GM12878 (cell line): ENCODE measurements at regions not wholly inside any gene's neighbourhood (a gene's known extent, or its start where the extent isn't known, plus 50 kb on each side); places are given as distances from the start of the nearest gene placed in this dataset.

Source experiments
- ATAC-seq: fragments of 200-7000 bp; cut with Tn5 transposase; 3 replicates; pipeline ENCODE4 v1.9.1; 2020; ENCODE audit warnings: mild to moderate bottlenecking, moderate library complexity
- BruUV-seq: library from RNA; stranded (reverse); fragments of 400-500 nt; replicated peaks from 2 replicates; lab custom pipeline; 2021; lab: Mats Ljungman, UMichigan
- CTCF ChIA-PET: fragments of 300-600 bp; sonication (Branson Sonifier 250); formaldehyde crosslinking; extraction: SDS; loops from one replicate; lab custom pipeline; 2021; ENCODE audit warnings: inconsistent platforms; lab: Yijun Ruan, JAX
- POLR2A ChIA-PET: fragments of 350-600 bp; formaldehyde crosslinking; extraction: SDS; loops from one replicate; lab custom pipeline; 2021; ENCODE audit warnings: inconsistent platforms; lab: Charles Lee
- RAD21 ChIA-PET: fragments of 300-600 bp; sonication (Branson Sonifier 250); formaldehyde crosslinking; loops from one replicate; lab custom pipeline; 2023; ENCODE audit warnings: antibody characterized with exemption; ENCODE audit not compliant: unreplicated experiment; lab: Charles Lee
- SMC1A ChIA-PET: fragments of 300-600 bp; sonication (Branson Sonifier 250); formaldehyde crosslinking; loops from one replicate; lab custom pipeline; 2023; ENCODE audit not compliant: unreplicated experiment, uncharacterized antibody; lab: Charles Lee
- DNase-seq: peaks from one replicate; pipeline ENCODE4 v3.0.0-alpha.2; 2011; ENCODE audit warnings: low read depth, low spot score
- FAIRE-seq: peaks from 3 replicates; lab custom pipeline; 2011; peaks lifted over from hg19 to GRCh38; lab: Jason Lieb, UNC
- H2AFZ ChIP-seq: 2 replicates; pipeline ENCODE4 v1.6.0; 2011; ENCODE audit warnings: low read depth, low read length, control low read depth; ENCODE audit not compliant: control insufficient read depth
- H3K27ac ChIP-seq: 2 replicates; pipeline ENCODE4 v1.5.1; 2011; ENCODE audit warnings: control low read depth; ENCODE audit not compliant: control insufficient read depth, insufficient read depth
- H3K27me3 ChIP-seq, 2 experiments: replicated peaks in 1 of 2; 2 replicates each; pipeline versions ENCODE4 v1.6.0 to v1.6.1; 2011; ENCODE audit warnings: low read length in 1 of 2; ENCODE audit not compliant: control insufficient read depth in 2 of 2, insufficient read depth in 2 of 2
- H3K36me3 ChIP-seq, 2 experiments: 2 replicates each; pipeline ENCODE4 v1.5.1; 2011; ENCODE audit warnings: low read length in 1 of 2; ENCODE audit not compliant: control insufficient read depth in 2 of 2, insufficient read depth in 2 of 2
- H3K4me1 ChIP-seq: 2 replicates; pipeline ENCODE4 v1.6.1; 2011; ENCODE audit warnings: mild to moderate bottlenecking, low read length, moderate library complexity, mixed read lengths; ENCODE audit not compliant: control insufficient read depth, insufficient read depth
- H3K4me2 ChIP-seq: 2 replicates; pipeline ENCODE4 v1.6.0; 2011; ENCODE audit warnings: control low read depth; ENCODE audit not compliant: control insufficient read depth, insufficient read depth
- H3K4me3 ChIP-seq: fragments of 200-600 bp; sonication (generic); 2 replicates; pipeline ENCODE4 v1.5.1; 2016
- H3K79me2 ChIP-seq: 2 replicates; pipeline ENCODE4 v1.6.0; 2011; ENCODE audit warnings: low read length; ENCODE audit not compliant: control insufficient read depth, insufficient read depth
- H3K9ac ChIP-seq: 2 replicates; pipeline ENCODE4 v1.8.0; 2011; ENCODE audit warnings: low read length, control low read depth, mixed read lengths; ENCODE audit not compliant: control insufficient read depth, insufficient read depth
- H3K9me3 ChIP-seq: replicated peaks from 3 replicates; pipeline ENCODE4 v1.5.1; 2011; ENCODE audit warnings: mild to moderate bottlenecking, low read length; ENCODE audit not compliant: control insufficient read depth, insufficient read depth
- H4K20me1 ChIP-seq: 2 replicates; pipeline ENCODE4 v1.6.0; 2011; ENCODE audit not compliant: control insufficient read depth, insufficient read depth
- BACH1 ChIP-seq: fragments of 450-650 bp; IDR thresholded peaks from 2 replicates; pipeline ENCODE4 v1.6.1; 2017; ENCODE audit warnings: mild to moderate bottlenecking, borderline replicate concordance
- BCL11A ChIP-seq: IDR thresholded peaks from 2 replicates; pipeline ENCODE4 v1.6.1; 2011; ENCODE audit warnings: low read depth, low read length
- BHLHE40 ChIP-seq, 2 experiments: fragments of 450-650 bp in 1 of 2; IDR thresholded peaks; 2 replicates each; pipeline ENCODE4 v1.6.1; 2011 to 2017; ENCODE audit warnings: low read depth in 2 of 2, borderline replicate concordance in 1 of 2, improper control_type of control experiment in 1 of 2, low read length in 1 of 2, mild to moderate bottlenecking in 1 of 2
- BMI1 ChIP-seq: fragments of 450-650 bp; IDR thresholded peaks from 2 replicates; pipeline ENCODE4 v1.6.1; 2016; ENCODE audit warnings: mild to moderate bottlenecking, moderate library complexity, borderline replicate concordance
- CHD1 ChIP-seq: IDR thresholded peaks from 2 replicates; pipeline ENCODE4 v1.6.1; 2012; ENCODE audit warnings: low read depth, low read length, improper control_type of control experiment
- ELK1 ChIP-seq: IDR thresholded peaks from 2 replicates; pipeline ENCODE4 v1.6.1; 2012; ENCODE audit warnings: low read depth, low read length, improper control_type of control experiment
- IKZF2 ChIP-seq, 2 experiments: fragments of 450-650 bp; IDR thresholded peaks; 2 replicates each; pipeline ENCODE4 v1.6.1; 2017; ENCODE audit warnings: mild to moderate bottlenecking in 2 of 2, moderate library complexity in 2 of 2
- JUND ChIP-seq: IDR thresholded peaks from 2 replicates; pipeline ENCODE4 v1.6.1; 2012; ENCODE audit warnings: low read depth, mild to moderate bottlenecking, low read length, improper control_type of control experiment, moderate library complexity
- PAX5 ChIP-seq: IDR thresholded peaks from 2 replicates; pipeline ENCODE4 v1.6.1; 2011; ENCODE audit warnings: low read depth, low read length, borderline replicate concordance
- POLR2A ChIP-seq: IDR thresholded peaks from 2 replicates; pipeline ENCODE4 v1.6.1; 2011; ENCODE audit warnings: low read depth, mild to moderate bottlenecking, low read length
- RAD21 ChIP-seq: IDR thresholded peaks from 2 replicates; pipeline ENCODE4 v1.6.1; 2011; ENCODE audit warnings: mild to moderate bottlenecking, low read depth, low read length, moderate library complexity; ENCODE audit not compliant: insufficient read depth
- RBBP5 ChIP-seq: fragments of 200-600 bp; sonication (generic); conservative IDR thresholded peaks from 2 replicates; pipeline ENCODE4 v1.6.1; 2016
- SIN3A ChIP-seq: IDR thresholded peaks from 2 replicates; pipeline ENCODE4 v1.6.1; 2012; ENCODE audit warnings: low read depth, low read length, improper control_type of control experiment
- SP1 ChIP-seq: IDR thresholded peaks from one replicate; pipeline ENCODE4 v1.6.1; 2011; ENCODE audit warnings: low read depth, low read length
- SREBF2 ChIP-seq: IDR thresholded peaks from 2 replicates; pipeline ENCODE4 v1.6.1; 2012; ENCODE audit warnings: mild to moderate bottlenecking, low read length
- SRF ChIP-seq, 2 experiments: IDR thresholded peaks; 2 replicates each; pipeline ENCODE4 v1.6.1; 2011; ENCODE audit warnings: low read depth in 2 of 2, low read length in 2 of 2, mild to moderate bottlenecking in 1 of 2, moderate library complexity in 1 of 2
- STAT1 ChIP-seq: fragments of 450-650 bp; conservative IDR thresholded peaks from 2 replicates; pipeline ENCODE4 v1.6.1; 2014; ENCODE audit warnings: antibody characterized with exemption, mild to moderate bottlenecking
- TCF12 ChIP-seq: IDR thresholded peaks from 2 replicates; pipeline ENCODE4 v1.6.1; 2011; ENCODE audit warnings: low read depth, mild to moderate bottlenecking, low read length
- ZBTB33 ChIP-seq: fragments of 450-650 bp; IDR thresholded peaks from 2 replicates; pipeline ENCODE4 v1.6.1; 2017; ENCODE audit warnings: mild to moderate bottlenecking
- ZNF592 ChIP-seq: fragments of 450-650 bp; IDR thresholded peaks from 2 replicates; pipeline ENCODE4 v1.6.1; 2017; ENCODE audit warnings: mild to moderate bottlenecking, moderate library complexity
- ZSCAN29 ChIP-seq: fragments of 450-650 bp; IDR thresholded peaks from 2 replicates; pipeline ENCODE4 v1.6.1; 2017; ENCODE audit warnings: mild to moderate bottlenecking, moderate library complexity
- WGBS: methylation state at CpG from one replicate; pipeline ENCODE4 v1.1.6; 2016; ENCODE audit warnings: low lambda C conversion rate; ENCODE audit not compliant: insufficient replicate concordance, insufficient coverage; ENCODE audit errors: missing lambda C conversion rate; 5-methylcytosine and 5-hydroxymethylcytosine counted together
- in situ Hi-C: fragments of 300-500 bp; cut with MboI; formaldehyde crosslinking; loops from 9 replicates; pipeline ENCODE4 v1.14.3; 2018; ENCODE audit warnings: mixed read lengths
- intact Hi-C: fragments of 100-400 bp; cut with micrococcal nuclease; formaldehyde crosslinking; loops from one replicate; pipeline ENCODE4 v1.14.2; 2022; ENCODE audit not compliant: unreplicated experiment

GRCh38 chr3:144413068-144413467, 441.4 kb downstream of the DIPK2A start (continued):
- TF ChIP-seq ZBTB33 = no peak
- TF ChIP-seq IKZF2 (IDR thresholded peaks at IDR 0.05) = no peak
- no peak for TF ChIP-seq RAD21
- TF ChIP-seq STAT1 = no peak
- TF ChIP-seq JUND = no peak
- TF ChIP-seq RBBP5 = no peak
- TF ChIP-seq SP1 = no peak
- no peak for TF ChIP-seq SRF (IDR thresholded peaks at IDR 0.05; ENCODE audit: low read depth in 2 of 2, low read length in 2 of 2)
- no peak for TF ChIP-seq SREBF2
- TF ChIP-seq CHD1 = no peak
- TF ChIP-seq POLR2A = no peak

- Histone ChIP-seq H3K4me2 (no peak overlapping the region; the same call in 1 of the 2 replicates), H2AFZ (peak overlapping the region; percentile 75), H3K9ac (no peak overlapping the region), H3K79me2 (no peaks in the 10 kb centered on the region), H3K27me3 (no peaks in the 10 kb centered on the region), H3K9me3 (no peaks in the 10 kb centered on the region; the same call in 2 of the 3 replicates), H3K27ac (no peak overlapping the region), H3K4me1 (no peaks in the 10 kb centered on the region), H4K20me1 (no peaks in the 10 kb centered on the region), H3K36me3 (no peaks in the 10 kb centered on the region), H3K4me3 (no peak overlapping the region)
- SMC1A ChIA-PET = no interaction called here
- CTCF ChIA-PET = interaction anchor here (0.6 kb wide), 1 partner anchor 51 kb away, joined by 3 read pairs; no protein-coding TSS in a partner anchor
- RAD21 ChIA-PET = no interaction called here
- WGBS = 0% methylated on average over 1 of the region's 1 CpG
- in situ Hi-C loops = no loop called here
- FAIRE-seq (no peak), ATAC-seq (no peak), DNase-seq (no peak)
- POLR2A ChIA-PET = no interaction called here
- BruUV-seq = no TSS peak
- intact Hi-C loops = no loop called here
- no peak for TF ChIP-seq ZNF592
- no peak for TF ChIP-seq SIN3A
- no peak for TF ChIP-seq ELK1
- no peak for TF ChIP-seq BMI1
- TF ChIP-seq BACH1 = no peak
- no peak for TF ChIP-seq BHLHE40 (IDR thresholded peaks at IDR 0.05; ENCODE audit: borderline replicate concordance in 1 of 2, low read depth in 2 of 2, low read length in 1 of 2)
- no peak for TF ChIP-seq TCF12
- no peak for TF ChIP-seq PAX5
- no peak for TF ChIP-seq ZSCAN29
- TF ChIP-seq BCL11A = no peak
Measured at GRCh38 chr3:144415492-144415891, 443.9 kb downstream of the DIPK2A start.
